HepG2 (cell line): ENCODE measurements at regions not wholly inside any gene's neighbourhood (a gene's known extent, or its start where the extent isn't known, plus 50 kb on each side); places are given as distances from the start of the nearest gene placed in this dataset.

Experiments used
- ARID5B ChIP-seq: IDR thresholded peaks from 2 replicates; pipeline ENCODE4 v1.4.0; 2020; ENCODE audit warnings: mild to moderate bottlenecking, missing genetic modification reagents
- CREB1 ChIP-seq, 2 experiments: fragments of 450-650 bp in 1 of 2; IDR thresholded peaks; 2 replicates each; pipeline ENCODE4 v1.6.1; 2016 to 2017; ENCODE audit warnings: control low read depth in 1 of 2, mild to moderate bottlenecking in 1 of 2, missing compliant biosample characterization in 1 of 2, missing genetic modification characterization in 1 of 2
- IRF2 ChIP-seq: IDR thresholded peaks from 2 replicates; pipeline ENCODE4 v1.6.1; 2018; ENCODE audit warnings: missing genetic modification reagents, missing compliant biosample characterization
- MEIS1 ChIP-seq: sonication (generic); formaldehyde crosslinking; IDR thresholded peaks from 2 replicates; pipeline ENCODE4 v1.9.0; 2021; ENCODE audit warnings: mild to moderate bottlenecking, missing genetic modification reagents, moderate library complexity, borderline replicate concordance
- NAIF1 ChIP-seq: sonication (generic); formaldehyde crosslinking; IDR thresholded peaks from 2 replicates; pipeline ENCODE4 v1.5.0; 2020; ENCODE audit warnings: mild to moderate bottlenecking, missing genetic modification reagents, borderline replicate concordance
- NRL ChIP-seq: sonication (generic); formaldehyde crosslinking; IDR thresholded peaks from 2 replicates; pipeline ENCODE4 v1.5.0; 2020; ENCODE audit warnings: missing genetic modification reagents, mild to moderate bottlenecking, moderate library complexity, borderline replicate concordance
- POGK ChIP-seq: sonication (generic); formaldehyde crosslinking; conservative IDR thresholded peaks from 2 replicates; pipeline ENCODE4 v1.8.0; 2022; ENCODE audit warnings: mild to moderate bottlenecking, moderate library complexity, missing genetic modification reagents
- TFDP1 ChIP-seq: IDR thresholded peaks from 2 replicates; pipeline ENCODE4 v1.6.1; 2016; ENCODE audit warnings: missing compliant biosample characterization, missing genetic modification reagents, borderline replicate concordance
- ZFP36L1 ChIP-seq: sonication (generic); formaldehyde crosslinking; IDR thresholded peaks from 2 replicates; pipeline ENCODE4 v1.8.0; 2022; ENCODE audit warnings: mild to moderate bottlenecking, missing genetic modification reagents, moderate library complexity
- ZNF143 ChIP-seq: sonication (generic); formaldehyde crosslinking; IDR thresholded peaks from 2 replicates; pipeline ENCODE4 v1.4.0; 2020; ENCODE audit warnings: missing genetic modification reagents
- TF ChIP-seq, protein P1 (sequence below): sonication (generic); formaldehyde crosslinking; IDR thresholded peaks from 2 replicates; pipeline ENCODE4 v1.5.0; 2020; ENCODE audit warnings: missing genetic modification reagents
- TF ChIP-seq, protein P2 (sequence below): sonication (generic); formaldehyde crosslinking; IDR thresholded peaks from 2 replicates; pipeline ENCODE4 v1.5.0; 2020; ENCODE audit warnings: missing genetic modification reagents, mild to moderate bottlenecking, borderline replicate concordance
- TF ChIP-seq, protein P3 (sequence below): sonication (generic); formaldehyde crosslinking; IDR thresholded peaks from 2 replicates; pipeline ENCODE4 v1.4.0; 2020; ENCODE audit warnings: missing genetic modification reagents
- TF ChIP-seq, protein P4 (sequence below): sonication (generic); formaldehyde crosslinking; IDR thresholded peaks from 2 replicates; pipeline ENCODE4 v1.4.0; 2020; ENCODE audit warnings: mild to moderate bottlenecking, missing genetic modification reagents
- TF ChIP-seq, protein P5 (sequence below): sonication (generic); formaldehyde crosslinking; IDR thresholded peaks from 2 replicates; pipeline ENCODE4 v1.4.0; 2020; ENCODE audit warnings: missing genetic modification reagents

DNA sequence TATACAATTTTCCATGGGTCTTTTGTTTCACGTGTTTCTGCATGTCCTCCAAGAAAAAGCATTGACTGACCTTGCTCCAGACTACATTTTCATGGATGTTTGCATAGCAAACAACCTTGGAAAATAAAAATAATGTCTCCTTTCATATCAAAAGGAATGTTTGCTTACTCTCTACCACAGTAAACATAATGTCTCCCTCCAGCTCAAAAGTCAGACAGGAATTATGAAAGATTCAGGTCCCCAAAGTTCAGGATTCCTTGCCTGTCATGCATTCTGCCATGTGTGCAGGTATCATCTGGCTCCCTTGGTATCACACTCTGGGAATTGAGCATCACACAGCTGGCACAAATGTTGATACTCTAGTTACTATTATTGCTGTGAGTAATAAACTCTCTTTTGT, 103.1 kb upstream of the ZC3H15 start (continued):
- TF ChIP-seq, protein P1, sequence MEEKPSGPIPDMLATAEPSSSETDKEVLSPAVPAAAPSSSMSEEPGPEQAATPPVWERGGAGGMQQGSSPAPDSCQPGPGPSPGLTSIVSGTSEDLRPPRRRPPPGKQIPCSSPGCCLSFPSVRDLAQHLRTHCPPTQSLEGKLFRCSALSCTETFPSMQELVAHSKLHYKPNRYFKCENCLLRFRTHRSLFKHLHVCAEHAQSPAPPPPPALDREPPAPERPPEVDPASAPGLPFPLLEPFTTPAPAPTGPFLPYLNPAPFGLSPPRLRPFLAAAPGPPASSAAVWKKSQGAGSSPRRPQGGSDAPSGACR, result no peak
- TF ChIP-seq TFDP1 (CRISPR knock-in tag), result peak; percentile 36; the same call in 1 of the 2 replicates
- TF ChIP-seq, protein P2, sequence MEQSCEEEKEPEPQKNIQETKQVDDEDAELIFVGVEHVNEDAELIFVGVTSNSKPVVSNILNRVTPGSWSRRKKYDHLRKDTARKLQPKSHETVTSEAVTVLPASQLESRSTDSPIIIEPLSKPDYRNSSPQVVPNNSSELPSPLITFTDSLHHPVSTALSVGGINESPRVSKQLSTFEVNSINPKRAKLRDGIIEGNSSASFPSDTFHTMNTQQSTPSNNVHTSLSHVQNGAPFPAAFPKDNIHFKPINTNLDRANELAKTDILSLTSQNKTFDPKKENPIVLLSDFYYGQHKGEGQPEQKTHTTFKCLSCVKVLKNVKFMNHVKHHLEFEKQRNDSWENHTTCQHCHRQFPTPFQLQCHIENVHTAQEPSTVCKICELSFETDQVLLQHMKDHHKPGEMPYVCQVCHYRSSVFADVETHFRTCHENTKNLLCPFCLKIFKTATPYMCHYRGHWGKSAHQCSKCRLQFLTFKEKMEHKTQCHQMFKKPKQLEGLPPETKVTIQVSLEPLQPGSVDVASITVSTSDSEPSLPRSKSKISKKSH (CRISPR knock-in tag), result no peak
- TF ChIP-seq CREB1 (IDR thresholded peaks at IDR 0.05), result no peak
- peak; percentile 60 for TF ChIP-seq CREB1 (CRISPR knock-in tag; IDR thresholded peaks at IDR 0.05)
- no peak for TF ChIP-seq ZNF143 (CRISPR knock-in tag)
- no peak for TF ChIP-seq NAIF1 (CRISPR knock-in tag)
- TF ChIP-seq POGK, result 0 out of 2 replicates have a peak, but pooled peaks have one; percentile 23
- peak; percentile 74; the same call in 1 of the 2 replicates for TF ChIP-seq ZFP36L1 (CRISPR knock-in tag)
- TF ChIP-seq MEIS1 (CRISPR knock-in tag), result no peak
- TF ChIP-seq, protein P3, sequence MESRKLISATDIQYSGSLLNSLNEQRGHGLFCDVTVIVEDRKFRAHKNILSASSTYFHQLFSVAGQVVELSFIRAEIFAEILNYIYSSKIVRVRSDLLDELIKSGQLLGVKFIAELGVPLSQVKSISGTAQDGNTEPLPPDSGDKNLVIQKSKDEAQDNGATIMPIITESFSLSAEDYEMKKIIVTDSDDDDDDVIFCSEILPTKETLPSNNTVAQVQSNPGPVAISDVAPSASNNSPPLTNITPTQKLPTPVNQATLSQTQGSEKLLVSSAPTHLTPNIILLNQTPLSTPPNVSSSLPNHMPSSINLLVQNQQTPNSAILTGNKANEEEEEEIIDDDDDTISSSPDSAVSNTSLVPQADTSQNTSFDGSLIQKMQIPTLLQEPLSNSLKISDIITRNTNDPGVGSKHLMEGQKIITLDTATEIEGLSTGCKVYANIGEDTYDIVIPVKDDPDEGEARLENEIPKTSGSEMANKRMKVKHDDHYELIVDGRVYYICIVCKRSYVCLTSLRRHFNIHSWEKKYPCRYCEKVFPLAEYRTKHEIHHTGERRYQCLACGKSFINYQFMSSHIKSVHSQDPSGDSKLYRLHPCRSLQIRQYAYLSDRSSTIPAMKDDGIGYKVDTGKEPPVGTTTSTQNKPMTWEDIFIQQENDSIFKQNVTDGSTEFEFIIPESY (CRISPR knock-in tag), result peak; percentile 10; the same call in 1 of the 2 replicates
- peak; percentile 100 for TF ChIP-seq ARID5B (CRISPR knock-in tag)
- TF ChIP-seq NRL, result no peak
- TF ChIP-seq, protein P4, sequence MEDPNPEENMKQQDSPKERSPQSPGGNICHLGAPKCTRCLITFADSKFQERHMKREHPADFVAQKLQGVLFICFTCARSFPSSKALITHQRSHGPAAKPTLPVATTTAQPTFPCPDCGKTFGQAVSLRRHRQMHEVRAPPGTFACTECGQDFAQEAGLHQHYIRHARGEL, result no peak
- TF ChIP-seq IRF2 (CRISPR knock-in tag), result peak; percentile 93
- TF ChIP-seq, protein P5, sequence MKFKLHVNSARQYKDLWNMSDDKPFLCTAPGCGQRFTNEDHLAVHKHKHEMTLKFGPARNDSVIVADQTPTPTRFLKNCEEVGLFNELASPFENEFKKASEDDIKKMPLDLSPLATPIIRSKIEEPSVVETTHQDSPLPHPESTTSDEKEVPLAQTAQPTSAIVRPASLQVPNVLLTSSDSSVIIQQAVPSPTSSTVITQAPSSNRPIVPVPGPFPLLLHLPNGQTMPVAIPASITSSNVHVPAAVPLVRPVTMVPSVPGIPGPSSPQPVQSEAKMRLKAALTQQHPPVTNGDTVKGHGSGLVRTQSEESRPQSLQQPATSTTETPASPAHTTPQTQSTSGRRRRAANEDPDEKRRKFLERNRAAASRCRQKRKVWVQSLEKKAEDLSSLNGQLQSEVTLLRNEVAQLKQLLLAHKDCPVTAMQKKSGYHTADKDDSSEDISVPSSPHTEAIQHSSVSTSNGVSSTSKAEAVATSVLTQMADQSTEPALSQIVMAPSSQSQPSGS (CRISPR knock-in tag), result peak; percentile 90
